AG09319 (cell line): ENCODE measurements at regions not wholly inside any gene's neighbourhood (a gene's known extent, or its start where the extent isn't known, plus 50 kb on each side); places are given as distances from the start of the nearest gene placed in this dataset.

ENCODE experiments used
- DNase-seq: peaks from one replicate; pipeline ENCODE4 v3.0.0-alpha.2; 2010; ENCODE audit warnings: low read depth; ENCODE audit errors: extremely low read depth
- CTCF ChIP-seq: IDR thresholded peaks from 2 replicates; pipeline ENCODE4 v1.5.1; 2011; ENCODE audit warnings: low read depth, mild to moderate bottlenecking, inconsistent platforms, low read length, moderate library complexity

GRCh38 chr2:194100201-194100600 is 1556.8 kb upstream of the SLC39A10 start:
- DNase-seq: no peak
- TF ChIP-seq CTCF: no peak

GRCh38 chr2:194096402-194096801 is 1560.6 kb upstream of the SLC39A10 start:
- DNase-seq: no peak
- no peak for TF ChIP-seq CTCF

- TF ChIP-seq CTCF: no peak
- no peak for DNase-seq
Measured at GRCh38 chr2:194095359-194095758, 1561.7 kb upstream of the SLC39A10 start.

GRCh38 chr2:194090251-194090905 is 1566.6 kb upstream of the SLC39A10 start:
- no peak for TF ChIP-seq CTCF
- DNase-seq: no peak

- DNase-seq: no peak
- TF ChIP-seq CTCF: no peak
Measured at GRCh38 chr2:194087089-194087958, 1569.7 kb upstream of the SLC39A10 start.

GRCh38 chr2:194086129-194086528 is 1570.9 kb upstream of the SLC39A10 start:
- no peak for TF ChIP-seq CTCF
- no peak for DNase-seq

- DNase-seq: no peak
- no peak for TF ChIP-seq CTCF
Measured at GRCh38 chr2:194079989-194080388, 1577.0 kb upstream of the SLC39A10 start.
